HCT116 (cell line): ENCODE measurements at regions not wholly inside any gene's neighbourhood (a gene's known extent, or its start where the extent isn't known, plus 50 kb on each side); places are given as distances from the start of the nearest gene placed in this dataset.

Source experiments
- ATAC-seq: fragments of 200-7000 bp; cut with Tn5 transposase; 2 replicates; pipeline ENCODE4 v1.9.1; 2020; ENCODE audit warnings: mild to moderate bottlenecking, moderate library complexity
- BruUV-seq: library from RNA; stranded (reverse); fragments of 400-500 nt; replicated peaks from 2 replicates; lab custom pipeline; 2021; lab: Mats Ljungman, UMichigan
- CTCF ChIA-PET: fragments of 300-600 bp; sonication (Branson Sonifier 250); formaldehyde crosslinking; loops from one replicate; lab custom pipeline; 2021; ENCODE audit warnings: antibody characterized with exemption; lab: Charles Lee
- POLR2A ChIA-PET: fragments of 300-600, 350-600 bp; sonication (Branson Sonifier 250); formaldehyde crosslinking; loops from one replicate; lab custom pipeline; 2021; ENCODE audit warnings: antibody characterized with exemption; lab: Charles Lee
- RAD21 ChIA-PET, 2 experiments: fragments of 300-600 bp; sonication (Branson Sonifier 250); formaldehyde crosslinking; loops; one replicate each; lab custom pipeline; 2023; ENCODE audit warnings: low total read pairs in 2 of 2; ENCODE audit not compliant: uncharacterized antibody in 2 of 2, unreplicated experiment in 2 of 2, low non-redundant PET in 1 of 2; lab: Charles Lee
- DNase-seq: peaks from one replicate; pipeline ENCODE4 v3.0.0-alpha.2; 2010; ENCODE audit warnings: low read depth, low spot score
- H2AFZ ChIP-seq: fragments of 200-600 bp; shearing (Covaris generic), sonication (generic); 2 replicates; pipeline ENCODE4 v1.6.1; 2017; ENCODE audit warnings: low read depth, mixed run types, mixed read lengths, antibody characterized with exemption, low read length; ENCODE audit not compliant: poor library complexity, severe bottlenecking
- H3K27ac ChIP-seq: 2 replicates; pipeline ENCODE4 v1.5.1; 2012; ENCODE audit warnings: low read depth, low read length
- H3K27me3 ChIP-seq: fragments of 200-600 bp; sonication (generic); 2 replicates; pipeline ENCODE4 v1.6.1; 2016; ENCODE audit warnings: mixed run types, low read length, mixed read lengths; ENCODE audit not compliant: insufficient read depth
- H3K36me3 ChIP-seq, 2 experiments: fragments of 200-500 bp in 1 of 2; fragments of 200-600 bp in 1 of 2; sonication (Bioruptor generic) in 1 of 2; sonication (generic) in 1 of 2; 2 replicates each; pipeline versions ENCODE4 v1.5.1 to v1.6.1; 2014 to 2016; ENCODE audit warnings: low read length in 2 of 2, inconsistent platforms in 1 of 2, mixed read lengths in 1 of 2, mixed run types in 1 of 2; ENCODE audit not compliant: insufficient read depth in 2 of 2, control insufficient read depth in 1 of 2
- H3K4me1 ChIP-seq, 2 experiments: fragments of 200-600 bp in 1 of 2; sonication (generic) in 1 of 2; 2 replicates each; pipeline versions ENCODE4 v1.5.1 to v1.6.1; 2012 to 2017; ENCODE audit warnings: low read length in 2 of 2, inconsistent platforms in 1 of 2, mild to moderate bottlenecking in 1 of 2, mixed read lengths in 1 of 2, mixed run types in 1 of 2, moderate library complexity in 1 of 2; ENCODE audit not compliant: insufficient read depth in 2 of 2, control insufficient read depth in 1 of 2
- H3K4me2 ChIP-seq: fragments of 200-600 bp; sonication (generic); 2 replicates; pipeline ENCODE4 v1.6.1; 2017; ENCODE audit warnings: mixed run types, low read length, mixed read lengths
- H3K4me3 ChIP-seq, 2 experiments: fragments of 200-600 bp in 1 of 2; sonication (generic) in 1 of 2; replicated peaks in 1 of 2; 2 replicates each; pipeline ENCODE4 v1.5.1; 2011 to 2016; ENCODE audit warnings: low read length in 2 of 2, control low read depth in 1 of 2, low read depth in 1 of 2, mild to moderate bottlenecking in 1 of 2, mixed read lengths in 1 of 2, mixed run types in 1 of 2
- H3K79me2 ChIP-seq: fragments of 200-600 bp; sonication (generic); 2 replicates; pipeline ENCODE4 v1.6.1; 2017; ENCODE audit warnings: mild to moderate bottlenecking, mixed run types, low read length, moderate library complexity, mixed read lengths; ENCODE audit not compliant: insufficient read depth
- H3K9ac ChIP-seq: fragments of 200-600 bp; sonication (generic); 2 replicates; pipeline ENCODE4 v1.6.1; 2016; ENCODE audit warnings: low read length, mixed read lengths
- H3K9me2 ChIP-seq: fragments of 200-600 bp; sonication (generic), shearing (Covaris generic); 2 replicates; pipeline ENCODE4 v1.6.1; 2017; ENCODE audit warnings: mixed run types, mild to moderate bottlenecking, moderate library complexity; ENCODE audit not compliant: insufficient read depth
- H3K9me3 ChIP-seq, 2 experiments: fragments of 200-500 bp in 1 of 2; fragments of 200-600 bp in 1 of 2; sonication (Bioruptor generic) in 1 of 2; sonication (generic) in 1 of 2; 2 replicates each; pipeline ENCODE4 v1.6.1; 2014 to 2017; ENCODE audit warnings: low read length in 2 of 2, mixed read lengths in 2 of 2, inconsistent platforms in 1 of 2, low read depth in 1 of 2, mild to moderate bottlenecking in 1 of 2, mixed run types in 1 of 2, moderate library complexity in 1 of 2; ENCODE audit not compliant: control insufficient read depth in 1 of 2, insufficient read depth in 1 of 2
- H4K20me1 ChIP-seq: fragments of 200-600 bp; sonication (generic), shearing (Covaris generic); 2 replicates; pipeline ENCODE4 v1.6.1; 2017; ENCODE audit warnings: mixed run types, mild to moderate bottlenecking, moderate library complexity; ENCODE audit not compliant: insufficient read depth
- ATF3 ChIP-seq: IDR thresholded peaks from 2 replicates; pipeline ENCODE4 v1.6.1; 2012
- CBX3 ChIP-seq: IDR thresholded peaks from 2 replicates; pipeline ENCODE4 v1.6.1; 2012; ENCODE audit warnings: low read depth
- CEBPB ChIP-seq: IDR thresholded peaks from 2 replicates; pipeline ENCODE4 v1.6.1; 2012; ENCODE audit warnings: low read depth
- EZH2phosphoT487 ChIP-seq: fragments of 200-600 bp; IDR thresholded peaks from 2 replicates; pipeline ENCODE4 v1.6.1; 2018; ENCODE audit warnings: antibody characterized with exemption, borderline replicate concordance
- FOSL1 ChIP-seq: IDR thresholded peaks from 2 replicates; pipeline ENCODE4 v1.6.1; 2012; ENCODE audit warnings: low read depth
- POLR2A ChIP-seq: IDR thresholded peaks from 2 replicates; pipeline ENCODE4 v1.7.0; 2011; ENCODE audit warnings: borderline replicate concordance; ENCODE audit not compliant: insufficient read depth, insufficient read length; ENCODE audit errors: extremely low read depth
- RAD21 ChIP-seq: IDR thresholded peaks from 2 replicates; pipeline ENCODE4 v1.6.1; 2012; ENCODE audit warnings: low read depth, mild to moderate bottlenecking
- SIN3A ChIP-seq: IDR thresholded peaks from 2 replicates; pipeline ENCODE4 v1.6.1; 2012; ENCODE audit warnings: low read depth
- SP1 ChIP-seq: IDR thresholded peaks from 2 replicates; pipeline ENCODE4 v1.6.1; 2012; ENCODE audit warnings: low read depth
- TCF7L2 ChIP-seq: IDR thresholded peaks from 2 replicates; pipeline ENCODE4 v1.7.0; 2011; ENCODE audit warnings: borderline replicate concordance, inconsistent platforms; ENCODE audit not compliant: insufficient read depth, insufficient read length; ENCODE audit errors: extremely low read depth
- YY1 ChIP-seq: IDR thresholded peaks from 2 replicates; pipeline ENCODE4 v1.6.1; 2011; ENCODE audit warnings: low read length, low read depth, moderate library complexity, mild to moderate bottlenecking; ENCODE audit not compliant: insufficient replicate concordance; ENCODE audit errors: extremely low read depth
- ZNF274 ChIP-seq: fragments of 200-500 bp; sonication (Bioruptor generic); IDR thresholded peaks from 2 replicates; pipeline ENCODE4 v1.6.1; 2014; ENCODE audit warnings: mild to moderate bottlenecking, low read depth, low read length, inconsistent platforms
- intact Hi-C: fragments of 100-400 bp; cut with micrococcal nuclease; formaldehyde crosslinking; loops from 2 replicates; pipeline ENCODE4 v1.10.0; 2022
- TF ChIP-seq, protein P1 (sequence below), 3 experiments: fragments of 200-600 bp in 1 of 3; sonication (generic) in 1 of 3; IDR thresholded peaks in 2 of 3; conservative IDR thresholded peaks in 1 of 3; 2 replicates each; pipeline ENCODE4 v1.5.1; 2012 to 2017; ENCODE audit warnings: low read depth in 2 of 3, low read length in 2 of 3, antibody characterized with exemption in 1 of 3, borderline replicate concordance in 1 of 3, control low read depth in 1 of 3, mild to moderate bottlenecking in 1 of 3, mixed read lengths in 1 of 3, mixed run types in 1 of 3, moderate library complexity in 1 of 3; ENCODE audit not compliant: insufficient read depth in 1 of 3
- TF ChIP-seq, protein P2 (sequence below): IDR thresholded peaks from 2 replicates; pipeline ENCODE4 v1.6.1; 2012; ENCODE audit warnings: low read depth

GRCh38 chr2:45242161-45242741, 233.0 kb upstream of the SIX2 start:
- Histone ChIP-seq H2AFZ (no peak overlapping the region), H3K4me2 (no peak overlapping the region), H3K36me3 (no peaks in the 10 kb centered on the region), H3K9me2 (no peaks in the 10 kb centered on the region), H3K27ac (no peak overlapping the region), H3K9ac (no peak overlapping the region), H3K27me3 (no peaks in the 10 kb centered on the region), H3K9me3 (no peaks in the 10 kb centered on the region), H3K79me2 (no peaks in the 10 kb centered on the region), H3K4me3 (no peak overlapping the region), H4K20me1 (no peaks in the 10 kb centered on the region), H3K4me1 (peaks cover 0 to 15% of the 10 kb centered on the region in 2 experiments; a peak in 2 of 4 replicates)
- DNase-seq (no peak), ATAC-seq (no peak)
- ChIA-PET POLR2A (no interaction called here), RAD21 (no interaction called here), CTCF (no interaction called here)
- no TSS peak for BruUV-seq
- intact Hi-C loops = no loop called here
- TF ChIP-seq TCF7L2 = no peak
- no peak for TF ChIP-seq CEBPB
- no peak for TF ChIP-seq FOSL1
- no peak for TF ChIP-seq POLR2A
- TF ChIP-seq YY1 = no peak
- no peak for TF ChIP-seq EZH2phosphoT487
- no peak for TF ChIP-seq ZNF274
- TF ChIP-seq ATF3 = no peak
- no peak for TF ChIP-seq CBX3
- TF ChIP-seq SP1 = no peak
- TF ChIP-seq RAD21 = no peak
- TF ChIP-seq, protein P1, sequence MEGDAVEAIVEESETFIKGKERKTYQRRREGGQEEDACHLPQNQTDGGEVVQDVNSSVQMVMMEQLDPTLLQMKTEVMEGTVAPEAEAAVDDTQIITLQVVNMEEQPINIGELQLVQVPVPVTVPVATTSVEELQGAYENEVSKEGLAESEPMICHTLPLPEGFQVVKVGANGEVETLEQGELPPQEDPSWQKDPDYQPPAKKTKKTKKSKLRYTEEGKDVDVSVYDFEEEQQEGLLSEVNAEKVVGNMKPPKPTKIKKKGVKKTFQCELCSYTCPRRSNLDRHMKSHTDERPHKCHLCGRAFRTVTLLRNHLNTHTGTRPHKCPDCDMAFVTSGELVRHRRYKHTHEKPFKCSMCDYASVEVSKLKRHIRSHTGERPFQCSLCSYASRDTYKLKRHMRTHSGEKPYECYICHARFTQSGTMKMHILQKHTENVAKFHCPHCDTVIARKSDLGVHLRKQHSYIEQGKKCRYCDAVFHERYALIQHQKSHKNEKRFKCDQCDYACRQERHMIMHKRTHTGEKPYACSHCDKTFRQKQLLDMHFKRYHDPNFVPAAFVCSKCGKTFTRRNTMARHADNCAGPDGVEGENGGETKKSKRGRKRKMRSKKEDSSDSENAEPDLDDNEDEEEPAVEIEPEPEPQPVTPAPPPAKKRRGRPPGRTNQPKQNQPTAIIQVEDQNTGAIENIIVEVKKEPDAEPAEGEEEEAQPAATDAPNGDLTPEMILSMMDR (IDR thresholded peaks at IDR 0.05 in 2 of 3, conservative IDR thresholded peaks at IDR 0.05 in 1 of 3; ENCODE audit: borderline replicate concordance in 1 of 3, insufficient read depth in 1 of 3, low read depth in 2 of 3, low read length in 2 of 3) = no peak
- TF ChIP-seq SIN3A = no peak
- TF ChIP-seq, protein P2, sequence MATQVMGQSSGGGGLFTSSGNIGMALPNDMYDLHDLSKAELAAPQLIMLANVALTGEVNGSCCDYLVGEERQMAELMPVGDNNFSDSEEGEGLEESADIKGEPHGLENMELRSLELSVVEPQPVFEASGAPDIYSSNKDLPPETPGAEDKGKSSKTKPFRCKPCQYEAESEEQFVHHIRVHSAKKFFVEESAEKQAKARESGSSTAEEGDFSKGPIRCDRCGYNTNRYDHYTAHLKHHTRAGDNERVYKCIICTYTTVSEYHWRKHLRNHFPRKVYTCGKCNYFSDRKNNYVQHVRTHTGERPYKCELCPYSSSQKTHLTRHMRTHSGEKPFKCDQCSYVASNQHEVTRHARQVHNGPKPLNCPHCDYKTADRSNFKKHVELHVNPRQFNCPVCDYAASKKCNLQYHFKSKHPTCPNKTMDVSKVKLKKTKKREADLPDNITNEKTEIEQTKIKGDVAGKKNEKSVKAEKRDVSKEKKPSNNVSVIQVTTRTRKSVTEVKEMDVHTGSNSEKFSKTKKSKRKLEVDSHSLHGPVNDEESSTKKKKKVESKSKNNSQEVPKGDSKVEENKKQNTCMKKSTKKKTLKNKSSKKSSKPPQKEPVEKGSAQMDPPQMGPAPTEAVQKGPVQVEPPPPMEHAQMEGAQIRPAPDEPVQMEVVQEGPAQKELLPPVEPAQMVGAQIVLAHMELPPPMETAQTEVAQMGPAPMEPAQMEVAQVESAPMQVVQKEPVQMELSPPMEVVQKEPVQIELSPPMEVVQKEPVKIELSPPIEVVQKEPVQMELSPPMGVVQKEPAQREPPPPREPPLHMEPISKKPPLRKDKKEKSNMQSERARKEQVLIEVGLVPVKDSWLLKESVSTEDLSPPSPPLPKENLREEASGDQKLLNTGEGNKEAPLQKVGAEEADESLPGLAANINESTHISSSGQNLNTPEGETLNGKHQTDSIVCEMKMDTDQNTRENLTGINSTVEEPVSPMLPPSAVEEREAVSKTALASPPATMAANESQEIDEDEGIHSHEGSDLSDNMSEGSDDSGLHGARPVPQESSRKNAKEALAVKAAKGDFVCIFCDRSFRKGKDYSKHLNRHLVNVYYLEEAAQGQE = no peak
